ENCODE measurements at regions not wholly inside any gene's neighbourhood (a gene's known extent, or its start where the extent isn't known, plus 50 kb on each side); places are given as distances from the start of the nearest gene placed in this dataset.

GRCh38 chr1:56063461-56063860, 515.9 kb downstream of the PLPP3 start:
- TF ChIP-seq CTCF (conservative IDR thresholded peaks at IDR 0.05 in 1 of 2, IDR thresholded peaks at IDR 0.05 in 1 of 2; ENCODE audit: low read depth in 1 of 2, low read length in 2 of 2) (no peak), EZH2 (IDR thresholded peaks at IDR 0.05; ENCODE audit: low read length, missing control alignments) (no peak)
